ENCODE measurements at regions not wholly inside any gene's neighbourhood (a gene's known extent, or its start where the extent isn't known, plus 50 kb on each side); places are given as distances from the start of the nearest gene placed in this dataset.

GRCh38 chr2:15752552-15753232, 161.0 kb downstream of the DDX1 start:
- Histone ChIP-seq H4K91ac (replicated peaks; ENCODE audit: insufficient read length, low read length) (no peak overlapping the region), H3K4me2 (ENCODE audit: insufficient read depth in 1 of 2, low read depth in 2 of 2, low read length in 2 of 2) (no peak overlapping the region), H3K23ac (ENCODE audit: insufficient read length) (no peak overlapping the region), H4K20me1 (replicated peaks in 1 of 2; ENCODE audit: control insufficient read depth in 1 of 2, insufficient read depth in 2 of 2, low read length in 2 of 2) (no peaks in the 10 kb centered on the region), H3K56ac (replicated peaks; ENCODE audit: insufficient read length, low read depth, low read length) (no peak overlapping the region), H2AK5ac (ENCODE audit: low read depth, low read length) (no peak overlapping the region), H3K27ac (ENCODE audit: low read depth, low read length) (no peak overlapping the region), H2AFZ (ENCODE audit: low read length) (no peak overlapping the region), H3K27me3 (replicated peaks in 1 of 4; ENCODE audit: control insufficient read depth in 3 of 4, extremely low read depth in 1 of 4, insufficient read depth in 3 of 4, low read length in 3 of 4) (no peaks in the 10 kb centered on the region), H3K36me3 (ENCODE audit: control insufficient read depth in 2 of 4, insufficient read depth in 4 of 4, low read length in 3 of 4) (no peaks in the 10 kb centered on the region), H3K9me3 (ENCODE audit: insufficient read depth in 2 of 2, low read depth in 1 of 2, low read length in 1 of 2) (0 out of 4 replicates have a peak, but pooled peaks cover 0 to 3% of the 10 kb centered on the region in 2 experiments), H3K23me2 (ENCODE audit: low read depth, low read length) (no peaks in the 10 kb centered on the region), H3K4me3 (ENCODE audit: extremely low read depth in 1 of 4, insufficient read depth in 2 of 4, low read depth in 3 of 4, low read length in 4 of 4) (no peak overlapping the region), H3K79me1 (ENCODE audit: low read depth, low read length) (no peaks in the 10 kb centered on the region), H2BK120ac (replicated peaks; ENCODE audit: low read depth, low read length) (no peak overlapping the region), H2BK15ac (ENCODE audit: low read length) (no peak overlapping the region), H3K14ac (ENCODE audit: insufficient read length) (no peak overlapping the region), H3K79me2 (ENCODE audit: control insufficient read depth in 1 of 2, insufficient read depth in 2 of 2, low read length in 2 of 2) (no peaks in the 10 kb centered on the region), H2BK20ac (ENCODE audit: low read length) (no peak overlapping the region), H4K8ac (ENCODE audit: extremely low read depth, insufficient read depth, low read length) (no peak overlapping the region), H4K5ac (ENCODE audit: insufficient read length, low read depth, low read length) (no peak overlapping the region), H3K4ac (replicated peaks; ENCODE audit: insufficient read length, low read depth, low read length) (no peak overlapping the region), H3K4me1 (replicated peaks in 1 of 4; ENCODE audit: control insufficient read depth in 3 of 4, insufficient read depth in 4 of 4, low read length in 3 of 4) (peaks cover 3 to 6% (median 4%) of the 10 kb centered on the region in 4 experiments), H2BK5ac (ENCODE audit: low read depth, low read length) (no peak overlapping the region), H3K18ac (ENCODE audit: extremely low read depth, low read length) (no peak overlapping the region), H3K9ac (replicated peaks in 1 of 4; ENCODE audit: extremely low read depth in 1 of 4, low read depth in 3 of 4, low read length in 3 of 4) (no peak overlapping the region), H2BK12ac (ENCODE audit: low read depth, low read length) (no peak overlapping the region)
- DNase-seq (ENCODE audit: low read depth in 1 of 2, low spot score in 2 of 2), result no peak
- CTCF ChIA-PET (ENCODE audit: partially characterized antibody), result no interaction called here
- WGBS, 2 experiments (ENCODE audit: extremely low coverage in 1 of 2, insufficient coverage in 1 of 2, insufficient read length in 1 of 2, insufficient replicate concordance in 2 of 2, low coverage in 1 of 2, low lambda C conversion rate in 2 of 2, missing lambda C conversion rate in 1 of 2), result 89% methylated on average over 2 of the region's 2 CpGs; no CpG with 5 or more reads in 1 of the 2 experiments
- POLR2A ChIA-PET (ENCODE audit: partially characterized antibody), result no interaction called here
- FAIRE-seq, result no peak
- TF ChIP-seq, protein P1, sequence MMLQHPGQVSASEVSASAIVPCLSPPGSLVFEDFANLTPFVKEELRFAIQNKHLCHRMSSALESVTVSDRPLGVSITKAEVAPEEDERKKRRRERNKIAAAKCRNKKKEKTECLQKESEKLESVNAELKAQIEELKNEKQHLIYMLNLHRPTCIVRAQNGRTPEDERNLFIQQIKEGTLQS (IDR thresholded peaks at IDR 0.05; ENCODE audit: insufficient read depth, low read depth, low read length), result no peak
- TF ChIP-seq CHD1 (IDR thresholded peaks at IDR 0.05; ENCODE audit: low read depth, low read length) (no peak), BCL11A (IDR thresholded peaks at IDR 0.05; ENCODE audit: low read depth in 2 of 2, low read length in 2 of 2) (no peak), RFX5 (IDR thresholded peaks at IDR 0.05; ENCODE audit: borderline replicate concordance, low read depth, low read length) (no peak), KDM4A (IDR thresholded peaks at IDR 0.05; ENCODE audit: low read depth, low read length, severe bottlenecking) (no peak), GABPA (IDR thresholded peaks at IDR 0.05; ENCODE audit: borderline replicate concordance, insufficient read depth, low read length) (no peak), YY1 (IDR thresholded peaks at IDR 0.05; ENCODE audit: low read depth, low read length) (no peak), CBX8 (IDR thresholded peaks at IDR 0.05; ENCODE audit: borderline replicate concordance, low read depth, low read length) (no peak), USF2 (IDR thresholded peaks at IDR 0.05; ENCODE audit: low read length) (no peak), HDAC6 (IDR thresholded peaks at IDR 0.05; ENCODE audit: low read depth, low read length) (no peak)
- TF ChIP-seq, protein P2, sequence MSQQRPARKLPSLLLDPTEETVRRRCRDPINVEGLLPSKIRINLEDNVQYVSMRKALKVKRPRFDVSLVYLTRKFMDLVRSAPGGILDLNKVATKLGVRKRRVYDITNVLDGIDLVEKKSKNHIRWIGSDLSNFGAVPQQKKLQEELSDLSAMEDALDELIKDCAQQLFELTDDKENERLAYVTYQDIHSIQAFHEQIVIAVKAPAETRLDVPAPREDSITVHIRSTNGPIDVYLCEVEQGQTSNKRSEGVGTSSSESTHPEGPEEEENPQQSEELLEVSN (IDR thresholded peaks at IDR 0.05), result no peak
